ENCODE measurements at regions not wholly inside any gene's neighbourhood (a gene's known extent, or its start where the extent isn't known, plus 50 kb on each side); places are given as distances from the start of the nearest gene placed in this dataset.

DNA sequence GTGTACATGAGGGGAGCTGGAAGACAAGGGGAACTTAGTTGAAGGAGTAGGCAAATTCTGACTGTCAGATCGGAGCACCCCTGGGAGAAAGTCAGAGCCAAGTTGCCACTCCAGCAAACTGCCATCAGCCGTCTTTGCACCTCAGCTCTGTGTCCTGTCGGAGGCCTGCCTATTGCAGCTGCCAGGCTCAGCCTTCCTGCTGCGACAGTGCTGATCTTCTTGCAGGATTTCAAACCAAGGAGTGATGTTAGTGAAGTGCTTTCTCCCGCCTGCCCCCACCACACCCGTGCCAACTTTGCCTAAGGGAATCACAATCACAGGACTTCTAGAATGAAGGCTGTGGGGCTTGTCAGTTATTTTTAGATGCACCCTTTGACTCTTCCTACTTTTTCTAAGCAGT is 185.3 kb downstream of the KIT start:
- Histone ChIP-seq H3K27me3 (replicated peaks; ENCODE audit: insufficient read depth, low read length) (no peaks in the 10 kb centered on the region), H3F3A (ENCODE audit: insufficient read depth, low read length) (no peaks in the 10 kb centered on the region), H3K9ac (ENCODE audit: low read length) (no peak overlapping the region), H3K9me2 (replicated peaks; ENCODE audit: insufficient read depth, low read length) (no peaks in the 10 kb centered on the region), H3K4me2 (ENCODE audit: low read depth, low read length) (no peak overlapping the region), H2AFZ (ENCODE audit: low read length) (no peak overlapping the region), H3K4me3 (ENCODE audit: low read length) (no peak overlapping the region), H3K4me1 (ENCODE audit: low read length) (no peaks in the 10 kb centered on the region), H4K20me1 (ENCODE audit: insufficient read depth, low read length) (no peaks in the 10 kb centered on the region), H3K36me3 (replicated peaks; ENCODE audit: insufficient read depth, low read length) (no peaks in the 10 kb centered on the region), H3K9me3 (replicated peaks; ENCODE audit: insufficient read depth, low read length) (no peaks in the 10 kb centered on the region), H3K79me2 (ENCODE audit: low read length) (no peaks in the 10 kb centered on the region), H3K27ac (ENCODE audit: low read length) (no peak overlapping the region)
- no peak for DNase-seq
- TF ChIP-seq EZH2phosphoT487 (IDR thresholded peaks at IDR 0.05; ENCODE audit: low read length) (no peak), EZH2 (optimal IDR thresholded peaks at IDR 0.05; ENCODE audit: low read depth, low read length) (no peak)
- TF ChIP-seq, protein P1, sequence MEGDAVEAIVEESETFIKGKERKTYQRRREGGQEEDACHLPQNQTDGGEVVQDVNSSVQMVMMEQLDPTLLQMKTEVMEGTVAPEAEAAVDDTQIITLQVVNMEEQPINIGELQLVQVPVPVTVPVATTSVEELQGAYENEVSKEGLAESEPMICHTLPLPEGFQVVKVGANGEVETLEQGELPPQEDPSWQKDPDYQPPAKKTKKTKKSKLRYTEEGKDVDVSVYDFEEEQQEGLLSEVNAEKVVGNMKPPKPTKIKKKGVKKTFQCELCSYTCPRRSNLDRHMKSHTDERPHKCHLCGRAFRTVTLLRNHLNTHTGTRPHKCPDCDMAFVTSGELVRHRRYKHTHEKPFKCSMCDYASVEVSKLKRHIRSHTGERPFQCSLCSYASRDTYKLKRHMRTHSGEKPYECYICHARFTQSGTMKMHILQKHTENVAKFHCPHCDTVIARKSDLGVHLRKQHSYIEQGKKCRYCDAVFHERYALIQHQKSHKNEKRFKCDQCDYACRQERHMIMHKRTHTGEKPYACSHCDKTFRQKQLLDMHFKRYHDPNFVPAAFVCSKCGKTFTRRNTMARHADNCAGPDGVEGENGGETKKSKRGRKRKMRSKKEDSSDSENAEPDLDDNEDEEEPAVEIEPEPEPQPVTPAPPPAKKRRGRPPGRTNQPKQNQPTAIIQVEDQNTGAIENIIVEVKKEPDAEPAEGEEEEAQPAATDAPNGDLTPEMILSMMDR (IDR thresholded peaks at IDR 0.05; ENCODE audit: low read length), result no peak

DNA sequence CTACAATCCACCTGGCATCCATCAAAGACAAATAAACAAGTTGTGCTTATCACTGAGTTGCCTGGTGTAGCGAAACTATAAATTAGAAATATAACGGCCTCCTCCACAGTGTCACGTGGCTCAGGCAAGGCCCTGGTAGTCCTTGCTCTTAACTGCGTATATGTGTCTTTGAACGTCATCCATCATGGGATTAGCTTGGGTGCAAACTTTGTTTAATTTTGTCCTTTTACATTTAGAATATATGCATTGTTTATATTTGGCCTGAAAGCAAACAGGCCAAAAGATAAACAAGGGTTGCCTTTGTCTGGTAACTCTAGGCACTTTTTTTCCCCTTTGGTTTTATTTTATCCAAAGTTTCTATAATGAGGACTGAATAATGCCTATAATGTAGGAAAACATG is 184.9 kb downstream of the KIT start:
- no peak overlapping the region for H2AFZ ChIP-seq (ENCODE audit: low read length)
- no peak overlapping the region for H3K9ac ChIP-seq (ENCODE audit: low read length)
- H3K9me2 ChIP-seq (replicated peaks; ENCODE audit: insufficient read depth, low read length), result no peaks in the 10 kb centered on the region
- no peaks in the 10 kb centered on the region for H3K27me3 ChIP-seq (replicated peaks; ENCODE audit: insufficient read depth, low read length)
- H3K27ac ChIP-seq (ENCODE audit: low read length), result no peak overlapping the region
- DNase-seq, result no peak
- no peaks in the 10 kb centered on the region for H3K9me3 ChIP-seq (replicated peaks; ENCODE audit: insufficient read depth, low read length)
- TF ChIP-seq, protein P1 (IDR thresholded peaks at IDR 0.05; ENCODE audit: low read length), result no peak
- no peak for TF ChIP-seq EZH2 (optimal IDR thresholded peaks at IDR 0.05; ENCODE audit: low read depth, low read length)
- no peak for TF ChIP-seq EZH2phosphoT487 (IDR thresholded peaks at IDR 0.05; ENCODE audit: low read length)
- no peak overlapping the region for H3K4me3 ChIP-seq (ENCODE audit: low read length)
- H3K79me2 ChIP-seq (ENCODE audit: low read length), result no peaks in the 10 kb centered on the region
- no peaks in the 10 kb centered on the region for H3K4me1 ChIP-seq (ENCODE audit: low read length)
- no peak overlapping the region for H3K4me2 ChIP-seq (ENCODE audit: low read depth, low read length)
- no peaks in the 10 kb centered on the region for H3F3A ChIP-seq (ENCODE audit: insufficient read depth, low read length)
- no peaks in the 10 kb centered on the region for H3K36me3 ChIP-seq (replicated peaks; ENCODE audit: insufficient read depth, low read length)
- no peaks in the 10 kb centered on the region for H4K20me1 ChIP-seq (ENCODE audit: insufficient read depth, low read length)

DNA sequence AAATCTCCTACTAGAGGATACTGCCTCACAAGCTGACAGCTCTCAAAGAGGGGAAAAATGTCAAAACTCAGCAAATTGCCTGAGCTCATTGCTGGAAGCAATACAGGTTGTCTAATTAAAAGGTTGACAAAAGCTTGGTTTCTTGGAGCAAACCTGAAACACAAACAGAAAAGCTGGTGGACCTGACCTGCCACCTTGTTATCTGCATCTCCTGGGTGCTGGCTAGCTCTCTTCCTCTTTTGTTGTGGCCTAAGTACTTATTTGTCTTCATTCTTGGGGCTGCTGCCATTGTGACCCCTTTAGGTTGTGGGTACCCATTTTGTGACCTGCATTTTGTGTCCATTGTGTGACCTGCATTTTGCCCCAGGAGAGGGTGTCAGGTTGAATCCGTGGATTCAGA is 184.5 kb downstream of the KIT start:
- no peaks in the 10 kb centered on the region for H3K9me2 ChIP-seq (replicated peaks; ENCODE audit: insufficient read depth, low read length)
- no peak overlapping the region for H3K4me3 ChIP-seq (ENCODE audit: low read length)
- no peaks in the 10 kb centered on the region for H3K4me1 ChIP-seq (ENCODE audit: low read length)
- H3K9me3 ChIP-seq (replicated peaks; ENCODE audit: insufficient read depth, low read length), result no peaks in the 10 kb centered on the region
- no peaks in the 10 kb centered on the region for H3K79me2 ChIP-seq (ENCODE audit: low read length)
- no peak overlapping the region for H2AFZ ChIP-seq (ENCODE audit: low read length)
- H3F3A ChIP-seq (ENCODE audit: insufficient read depth, low read length), result no peaks in the 10 kb centered on the region
- no peaks in the 10 kb centered on the region for H3K36me3 ChIP-seq (replicated peaks; ENCODE audit: insufficient read depth, low read length)
- no peaks in the 10 kb centered on the region for H4K20me1 ChIP-seq (ENCODE audit: insufficient read depth, low read length)
- DNase-seq, result no peak
- no peaks in the 10 kb centered on the region for H3K27me3 ChIP-seq (replicated peaks; ENCODE audit: insufficient read depth, low read length)
- no peak overlapping the region for H3K4me2 ChIP-seq (ENCODE audit: low read depth, low read length)
- no peak overlapping the region for H3K9ac ChIP-seq (ENCODE audit: low read length)
- H3K27ac ChIP-seq (ENCODE audit: low read length), result no peak overlapping the region
- TF ChIP-seq EZH2phosphoT487 (IDR thresholded peaks at IDR 0.05; ENCODE audit: low read length) (no peak), EZH2 (optimal IDR thresholded peaks at IDR 0.05; ENCODE audit: low read depth, low read length) (no peak)
- TF ChIP-seq, protein P1 (IDR thresholded peaks at IDR 0.05; ENCODE audit: low read length), result no peak

All from MM.1S (cell line).